ENCODE measurements at regions not wholly inside any gene's neighbourhood (a gene's known extent, or its start where the extent isn't known, plus 50 kb on each side); places are given as distances from the start of the nearest gene placed in this dataset.

DNA sequence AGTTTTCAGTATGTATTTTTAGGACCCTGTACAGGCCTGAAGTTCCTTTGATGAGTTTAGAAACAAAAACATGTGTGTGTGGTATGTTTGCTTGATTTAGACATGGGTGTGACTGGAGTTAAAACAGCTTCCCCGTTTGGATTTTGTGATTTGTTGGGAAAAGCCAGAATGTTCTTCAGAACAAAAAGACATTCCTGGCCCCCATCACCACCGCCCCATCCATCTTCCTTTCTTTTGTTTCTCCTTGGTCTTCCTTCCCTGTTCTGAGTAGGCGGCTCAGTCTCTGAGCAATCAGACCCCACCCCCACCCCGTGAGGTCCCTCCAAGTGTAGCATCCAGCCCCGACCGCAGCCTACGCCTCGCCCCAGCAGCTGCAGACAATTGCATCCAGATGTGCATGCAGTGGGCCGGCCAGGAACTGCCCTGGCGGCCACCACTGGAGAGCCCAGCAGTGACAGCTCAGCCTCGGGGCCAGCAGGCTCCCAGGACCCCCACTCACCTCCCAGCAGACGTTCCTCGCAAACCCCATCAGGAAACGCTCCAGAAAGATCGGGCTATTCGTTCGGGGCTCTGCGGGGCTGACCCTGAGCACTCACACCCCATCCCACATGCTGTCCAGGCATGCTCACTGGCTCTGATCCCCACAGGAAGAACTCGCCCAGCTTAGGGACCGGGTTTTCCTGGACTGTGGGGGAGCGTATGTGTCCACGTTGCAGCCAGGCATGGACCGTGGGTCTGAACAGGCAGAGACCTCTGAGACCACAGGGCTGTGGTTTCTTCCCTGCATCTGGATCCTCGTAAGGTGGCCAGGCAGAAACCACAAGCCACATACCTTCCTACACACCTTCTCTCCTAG, 99.8 kb upstream of the CDH5 start:
- Histone ChIP-seq H3K27me3 (ENCODE audit: insufficient read depth, low read length) (no peaks in the 10 kb centered on the region), H3K9ac (ENCODE audit: low read length) (no peak overlapping the region), H2AFZ (ENCODE audit: low read depth, low read length, poor library complexity, severe bottlenecking) (no peak overlapping the region), H3K9me3 (ENCODE audit: control insufficient read depth in 1 of 2, insufficient read depth in 1 of 2, low read depth in 1 of 2, low read length in 2 of 2) (no peaks in the 10 kb centered on the region), H3K9me2 (ENCODE audit: insufficient read depth) (no peaks in the 10 kb centered on the region), H3K27ac (ENCODE audit: low read depth, low read length) (no peak overlapping the region), H3K79me2 (ENCODE audit: insufficient read depth, low read length) (no peaks in the 10 kb centered on the region), H3K4me1 (ENCODE audit: control insufficient read depth in 1 of 2, insufficient read depth in 2 of 2, low read length in 2 of 2) (peaks cover 4 to 17% of the 10 kb centered on the region in 2 experiments; a peak in 3 of 4 replicates), H3K36me3 (ENCODE audit: control insufficient read depth in 1 of 2, insufficient read depth in 2 of 2, low read length in 2 of 2) (no peaks in the 10 kb centered on the region), H3K4me2 (ENCODE audit: low read length) (no peak overlapping the region), H3K4me3 (replicated peaks in 1 of 2; ENCODE audit: low read depth in 1 of 2, low read length in 2 of 2) (no peak overlapping the region), H4K20me1 (ENCODE audit: insufficient read depth) (no peaks in the 10 kb centered on the region)
- RAD21 ChIA-PET (ENCODE audit: low non-redundant PET in 1 of 2, low total read pairs in 2 of 2, uncharacterized antibody in 2 of 2, unreplicated experiment in 2 of 2): no interaction called here
- intact Hi-C loops (cut with micrococcal nuclease): no loop called here
- DNase-seq (ENCODE audit: low read depth, low spot score) (no peak), ATAC-seq (no peak)
- BruUV-seq (replicated peaks): no TSS peak
- TF ChIP-seq REST (IDR thresholded peaks at IDR 0.05; ENCODE audit: low read depth): no peak
- POLR2A ChIA-PET: no interaction called here
- CTCF ChIA-PET: no interaction called here

DNA sequence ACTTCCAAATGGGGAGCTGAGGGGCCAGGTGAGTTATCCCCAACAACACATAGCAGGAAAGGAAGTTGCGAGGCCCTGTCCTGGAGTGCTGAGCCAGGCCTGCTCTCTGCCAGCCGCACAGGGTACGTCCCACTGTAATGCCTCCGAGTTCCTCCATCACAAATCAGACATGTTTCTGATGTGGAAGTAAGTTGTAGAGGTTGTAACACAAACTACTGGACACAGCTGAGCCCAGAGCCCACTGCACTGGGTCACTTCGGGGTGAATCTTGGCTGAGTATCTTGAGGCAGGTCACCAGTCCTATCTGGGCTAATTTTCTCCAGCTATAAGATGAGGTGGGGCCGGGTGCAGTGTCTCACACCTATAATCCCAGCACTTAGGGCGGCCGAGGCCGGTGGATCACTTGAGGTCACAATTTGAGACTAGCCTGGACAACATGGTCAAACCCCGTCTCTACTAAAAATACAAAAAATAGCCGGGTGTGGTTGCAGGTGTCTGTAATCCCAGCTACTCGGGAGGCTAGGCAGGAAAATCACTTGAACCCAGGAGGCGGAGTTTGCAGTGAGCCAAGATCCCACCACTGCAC, 100.8 kb upstream of the CDH5 start:
- no peak overlapping the region for H3K4me3 ChIP-seq (replicated peaks in 1 of 2; ENCODE audit: low read depth in 1 of 2, low read length in 2 of 2)
- ChIA-PET POLR2A (no interaction called here), CTCF (no interaction called here), RAD21 (ENCODE audit: low non-redundant PET in 1 of 2, low total read pairs in 2 of 2, uncharacterized antibody in 2 of 2, unreplicated experiment in 2 of 2) (no interaction called here)
- no TSS peak for BruUV-seq (replicated peaks)
- no peaks in the 10 kb centered on the region for H3K36me3 ChIP-seq (ENCODE audit: control insufficient read depth in 1 of 2, insufficient read depth in 2 of 2, low read length in 2 of 2)
- intact Hi-C loops (cut with micrococcal nuclease): no loop called here
- no peaks in the 10 kb centered on the region for H3K79me2 ChIP-seq (ENCODE audit: insufficient read depth, low read length)
- no peaks in the 10 kb centered on the region for H3K27me3 ChIP-seq (ENCODE audit: insufficient read depth, low read length)
- no peak overlapping the region for H3K4me2 ChIP-seq (ENCODE audit: low read length)
- H2AFZ ChIP-seq (ENCODE audit: low read depth, low read length, poor library complexity, severe bottlenecking): no peak overlapping the region
- no peak overlapping the region for H3K27ac ChIP-seq (ENCODE audit: low read depth, low read length)
- ATAC-seq: no peak
- no peak for DNase-seq (ENCODE audit: low read depth, low spot score)
- no peaks in the 10 kb centered on the region for H4K20me1 ChIP-seq (ENCODE audit: insufficient read depth)
- peaks cover under 1 to 6% of the 10 kb centered on the region in 2 experiments; a peak in 3 of 4 replicates for H3K4me1 ChIP-seq (ENCODE audit: control insufficient read depth in 1 of 2, insufficient read depth in 2 of 2, low read length in 2 of 2)
- no peaks in the 10 kb centered on the region for H3K9me2 ChIP-seq (ENCODE audit: insufficient read depth)
- TF ChIP-seq CBX3 (IDR thresholded peaks at IDR 0.05; ENCODE audit: low read depth): no peak
- no peak for TF ChIP-seq REST (IDR thresholded peaks at IDR 0.05; ENCODE audit: low read depth)
- no peak for TF ChIP-seq POLR2A (IDR thresholded peaks at IDR 0.05; ENCODE audit: borderline replicate concordance, extremely low read depth, insufficient read depth, insufficient read length)
- H3K9me3 ChIP-seq (ENCODE audit: control insufficient read depth in 1 of 2, insufficient read depth in 1 of 2, low read depth in 1 of 2, low read length in 2 of 2): no peaks in the 10 kb centered on the region
- H3K9ac ChIP-seq (ENCODE audit: low read length): no peak overlapping the region
